AG08396 (cell line): ENCODE measurements at regions not wholly inside any gene's neighbourhood (a gene's known extent, or its start where the extent isn't known, plus 50 kb on each side); places are given as distances from the start of the nearest gene placed in this dataset.

Experiments
- DNase-seq: peaks from one replicate; pipeline ENCODE4 v3.0.0; 2012; ENCODE audit warnings: low spot score, mixed read lengths

GRCh38 chr1:37085393-37085792, 51.1 kb upstream of the GRIK3 start:
- no peak for DNase-seq

- DNase-seq, result no peak
These were observed 55.4 kb upstream of the GRIK3 start for GRCh38 chr1:37089750-37090149.

- DNase-seq, result no peak
These were observed 56.4 kb upstream of the GRIK3 start for GRCh38 chr1:37090671-37091070.

GRCh38 chr1:37092937-37093336, 58.6 kb upstream of the GRIK3 start:
- no peak for DNase-seq

GRCh38 chr1:37094302-37094701, 60.0 kb upstream of the GRIK3 start:
- DNase-seq, result no peak

GRCh38 chr1:37096523-37096922, 62.2 kb upstream of the GRIK3 start:
- no peak for DNase-seq

- DNase-seq, result no peak
These were observed 63.4 kb upstream of the GRIK3 start for GRCh38 chr1:37097731-37098130.

GRCh38 chr1:37098237-37098636, 63.9 kb upstream of the GRIK3 start:
- no peak for DNase-seq

GRCh38 chr1:37100310-37100709, 66.0 kb upstream of the GRIK3 start:
- DNase-seq, result no peak

GRCh38 chr1:37102656-37103382, 68.5 kb upstream of the GRIK3 start:
- DNase-seq, result no peak

- DNase-seq, result no peak
These were observed 71.6 kb upstream of the GRIK3 start for GRCh38 chr1:37105911-37106310.

GRCh38 chr1:37107153-37107907, 73.0 kb upstream of the GRIK3 start:
- DNase-seq, result no peak

GRCh38 chr1:37108596-37109188, 74.4 kb upstream of the GRIK3 start:
- no peak for DNase-seq

- DNase-seq, result no peak
These were observed 78.1 kb upstream of the GRIK3 start for GRCh38 chr1:37112430-37112829.

GRCh38 chr1:37113285-37113997, 79.1 kb upstream of the GRIK3 start:
- DNase-seq, result no peak

GRCh38 chr1:37118790-37119189, 84.5 kb upstream of the GRIK3 start:
- DNase-seq, result no peak

GRCh38 chr1:37120279-37120678, 86.0 kb upstream of the GRIK3 start:
- no peak for DNase-seq

GRCh38 chr1:37123276-37124115, 89.2 kb upstream of the GRIK3 start:
- no peak for DNase-seq

- DNase-seq, result no peak
These were observed 90.2 kb upstream of the GRIK3 start for GRCh38 chr1:37124501-37124900.

GRCh38 chr1:37125295-37125694, 91.0 kb upstream of the GRIK3 start:
- no peak for DNase-seq

- no peak for DNase-seq
These were observed 93.0 kb upstream of the GRIK3 start for GRCh38 chr1:37127254-37127748.

GRCh38 chr1:37128091-37128490, 93.8 kb upstream of the GRIK3 start:
- DNase-seq, result no peak
